ENCODE measurements at regions not wholly inside any gene's neighbourhood (a gene's known extent, or its start where the extent isn't known, plus 50 kb on each side); places are given as distances from the start of the nearest gene placed in this dataset.

DNA sequence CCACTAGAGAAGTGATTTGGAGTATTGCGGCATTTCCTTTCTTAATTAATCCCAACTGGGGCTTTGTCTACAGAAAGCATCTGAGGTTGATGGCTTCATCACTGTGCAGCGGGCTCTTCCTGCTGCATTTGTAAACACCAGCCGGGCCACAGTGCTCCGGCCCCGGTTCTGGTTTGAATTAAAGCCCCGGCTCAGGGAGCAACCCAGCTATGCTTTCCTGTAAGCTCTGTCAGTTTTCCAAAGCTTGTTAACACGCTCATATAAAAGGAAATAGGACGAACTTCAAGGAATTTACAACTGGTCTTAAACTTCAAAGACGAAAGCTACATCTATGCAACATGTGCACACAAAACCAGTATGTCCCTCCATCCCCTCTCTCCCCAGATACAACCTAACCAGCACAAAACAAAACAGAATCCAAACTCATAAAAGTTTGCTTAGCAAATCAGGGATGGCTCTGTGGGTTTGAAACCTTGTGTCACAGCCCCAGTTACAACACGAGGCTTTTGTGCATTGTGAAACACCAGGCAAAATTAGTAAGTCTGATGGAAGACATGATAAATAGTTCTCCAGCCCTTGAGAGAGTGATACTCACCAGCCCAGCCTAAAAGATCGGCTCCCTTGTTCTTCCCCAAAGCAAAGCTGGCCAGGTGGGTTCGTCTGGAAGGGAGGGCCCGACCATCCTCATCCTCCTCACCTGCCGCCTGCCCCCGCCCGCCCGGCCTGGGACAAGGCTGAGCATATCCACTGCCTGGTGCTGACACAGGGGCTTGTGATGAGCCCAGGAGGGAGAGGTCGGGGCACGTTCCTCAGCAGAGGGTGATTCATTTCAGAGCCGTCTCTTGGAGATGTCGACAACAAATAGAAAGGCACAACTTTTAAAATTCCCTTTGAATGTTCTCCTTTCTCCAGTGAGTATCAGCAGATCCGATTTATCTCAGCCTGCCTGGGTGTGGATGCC lies 197.9 kb downstream of the TFAP2C start:
- Histone ChIP-seq H3K9me3 (ENCODE audit: insufficient read depth, low read length) (no peaks in the 10 kb centered on the region), H3K9ac (ENCODE audit: low read length) (no peak overlapping the region), H2AFZ (ENCODE audit: low read depth, low read length) (no peak overlapping the region), H3K4me2 (ENCODE audit: low read length) (no peak overlapping the region), H3K27me3 (ENCODE audit: low read depth, low read length) (peaks cover 53% of the 10 kb centered on the region), H3K27ac (ENCODE audit: low read length) (no peak overlapping the region), H3K4me3 (ENCODE audit: low read length) (no peak overlapping the region), H4K20me1 (ENCODE audit: insufficient read depth, low read length) (no peaks in the 10 kb centered on the region), H3K36me3 (replicated peaks; ENCODE audit: low read depth, low read length) (no peaks in the 10 kb centered on the region), H3K79me2 (ENCODE audit: low read length) (no peaks in the 10 kb centered on the region), H3K4me1 (ENCODE audit: low read length) (no peaks in the 10 kb centered on the region)
- TF ChIP-seq EZH2phosphoT487 (IDR thresholded peaks at IDR 0.05; ENCODE audit: low read depth), result no peak
- TF ChIP-seq, protein P1, sequence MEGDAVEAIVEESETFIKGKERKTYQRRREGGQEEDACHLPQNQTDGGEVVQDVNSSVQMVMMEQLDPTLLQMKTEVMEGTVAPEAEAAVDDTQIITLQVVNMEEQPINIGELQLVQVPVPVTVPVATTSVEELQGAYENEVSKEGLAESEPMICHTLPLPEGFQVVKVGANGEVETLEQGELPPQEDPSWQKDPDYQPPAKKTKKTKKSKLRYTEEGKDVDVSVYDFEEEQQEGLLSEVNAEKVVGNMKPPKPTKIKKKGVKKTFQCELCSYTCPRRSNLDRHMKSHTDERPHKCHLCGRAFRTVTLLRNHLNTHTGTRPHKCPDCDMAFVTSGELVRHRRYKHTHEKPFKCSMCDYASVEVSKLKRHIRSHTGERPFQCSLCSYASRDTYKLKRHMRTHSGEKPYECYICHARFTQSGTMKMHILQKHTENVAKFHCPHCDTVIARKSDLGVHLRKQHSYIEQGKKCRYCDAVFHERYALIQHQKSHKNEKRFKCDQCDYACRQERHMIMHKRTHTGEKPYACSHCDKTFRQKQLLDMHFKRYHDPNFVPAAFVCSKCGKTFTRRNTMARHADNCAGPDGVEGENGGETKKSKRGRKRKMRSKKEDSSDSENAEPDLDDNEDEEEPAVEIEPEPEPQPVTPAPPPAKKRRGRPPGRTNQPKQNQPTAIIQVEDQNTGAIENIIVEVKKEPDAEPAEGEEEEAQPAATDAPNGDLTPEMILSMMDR (IDR thresholded peaks at IDR 0.05; ENCODE audit: low read depth, low read length), result no peak

DNA sequence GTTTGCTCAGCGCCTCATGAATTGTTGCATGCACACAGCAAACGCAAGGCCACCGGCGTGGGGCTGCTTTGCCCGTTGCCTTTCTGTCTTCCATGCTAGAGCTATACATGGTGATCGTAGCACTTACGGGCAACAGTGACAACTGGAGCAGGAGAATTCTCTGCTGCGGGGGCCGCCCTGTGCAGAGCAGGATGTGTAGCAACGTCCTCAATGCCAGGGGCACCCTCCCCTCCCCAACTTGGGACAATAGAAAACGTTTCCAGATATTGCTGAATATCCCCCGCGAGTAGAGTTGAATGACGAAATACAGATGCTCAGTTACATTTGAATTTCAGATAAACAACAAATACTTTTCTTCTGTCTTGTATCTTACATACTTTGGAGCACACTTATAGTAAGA lies 198.7 kb downstream of the TFAP2C start:
- H3K27ac ChIP-seq (ENCODE audit: low read length), result no peak overlapping the region
- H3K27me3 ChIP-seq (ENCODE audit: low read depth, low read length), result peaks cover 46% of the 10 kb centered on the region
- H3K4me3 ChIP-seq (ENCODE audit: low read length), result no peak overlapping the region
- no peak for TF ChIP-seq EZH2phosphoT487 (IDR thresholded peaks at IDR 0.05; ENCODE audit: low read depth)
- no peaks in the 10 kb centered on the region for H3K79me2 ChIP-seq (ENCODE audit: low read length)
- no peaks in the 10 kb centered on the region for H4K20me1 ChIP-seq (ENCODE audit: insufficient read depth, low read length)
- no peak overlapping the region for H3K4me2 ChIP-seq (ENCODE audit: low read length)
- no peaks in the 10 kb centered on the region for H3K9me3 ChIP-seq (ENCODE audit: insufficient read depth, low read length)
- H3K9ac ChIP-seq (ENCODE audit: low read length), result no peak overlapping the region
- no peak overlapping the region for H2AFZ ChIP-seq (ENCODE audit: low read depth, low read length)
- no peaks in the 10 kb centered on the region; the same call in 1 of the 2 replicates for H3K4me1 ChIP-seq (ENCODE audit: low read length)
- no peaks in the 10 kb centered on the region for H3K36me3 ChIP-seq (replicated peaks; ENCODE audit: low read depth, low read length)

DNA sequence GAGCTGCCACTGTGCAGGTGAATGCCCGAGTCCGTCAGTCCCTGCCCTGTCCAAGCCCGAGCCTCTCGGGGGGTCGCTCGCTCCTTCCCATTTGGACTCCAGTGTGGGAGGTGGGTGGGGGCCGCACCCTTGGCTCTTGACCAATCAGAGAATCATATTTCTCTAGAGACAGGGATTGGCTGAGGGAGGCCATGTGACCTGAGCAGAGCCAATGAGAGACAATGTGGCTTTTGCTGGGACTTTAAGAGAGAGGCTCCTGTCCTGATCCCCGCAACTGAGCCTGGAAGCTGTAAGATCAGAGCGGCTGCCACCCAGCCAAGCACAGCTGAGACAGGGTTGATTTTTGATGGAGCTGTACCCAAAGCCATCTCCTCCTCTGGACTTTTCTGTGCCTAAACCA lies 199.3 kb downstream of the TFAP2C start:
- no peak overlapping the region for H3K4me2 ChIP-seq (ENCODE audit: low read length)
- peaks cover 6% of the 10 kb centered on the region for H3K4me1 ChIP-seq (ENCODE audit: low read length)
- no peaks in the 10 kb centered on the region for H4K20me1 ChIP-seq (ENCODE audit: insufficient read depth, low read length)
- no peaks in the 10 kb centered on the region for H3K36me3 ChIP-seq (replicated peaks; ENCODE audit: low read depth, low read length)
- TF ChIP-seq, protein P1 (IDR thresholded peaks at IDR 0.05; ENCODE audit: low read depth, low read length), result no peak
- no peak overlapping the region for H3K27ac ChIP-seq (ENCODE audit: low read length)
- no peak overlapping the region for H3K9ac ChIP-seq (ENCODE audit: low read length)
- H3K79me2 ChIP-seq (ENCODE audit: low read length), result no peaks in the 10 kb centered on the region
- no peak overlapping the region for H2AFZ ChIP-seq (ENCODE audit: low read depth, low read length)
- no peak overlapping the region for H3K4me3 ChIP-seq (ENCODE audit: low read length)
- H3K27me3 ChIP-seq (ENCODE audit: low read depth, low read length), result peaks cover 50% of the 10 kb centered on the region
- no peaks in the 10 kb centered on the region for H3K9me3 ChIP-seq (ENCODE audit: insufficient read depth, low read length)

DNA sequence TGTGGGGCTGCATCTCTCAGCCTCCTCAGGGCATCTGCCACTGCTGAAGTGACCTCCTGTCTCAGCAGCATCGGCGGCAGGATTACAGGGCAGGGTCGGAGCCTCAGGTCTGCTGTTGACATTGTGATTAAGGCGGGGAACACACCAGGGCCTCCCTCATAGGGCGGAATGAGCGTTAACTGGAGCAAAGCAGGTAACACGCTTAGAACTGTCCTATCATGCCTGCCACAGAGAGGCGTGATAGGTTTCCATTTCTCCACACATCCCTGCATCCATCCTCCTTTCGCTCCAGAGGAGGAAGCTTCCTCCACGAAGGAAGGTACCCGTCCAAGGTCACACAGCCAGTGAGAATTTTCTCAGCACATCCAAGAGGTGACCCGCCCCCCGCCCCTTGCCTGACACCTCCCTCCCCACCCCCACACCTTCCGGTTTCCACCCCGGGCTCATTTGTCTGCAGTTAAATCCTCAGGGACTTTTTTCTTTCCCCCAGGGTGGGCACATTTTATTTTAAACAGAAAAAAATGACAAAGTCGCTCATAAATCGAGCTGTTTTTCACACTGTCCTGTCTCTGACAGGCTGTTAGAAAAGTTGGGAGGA lies 200.8 kb downstream of the TFAP2C start:
- no peak overlapping the region for H3K4me2 ChIP-seq (ENCODE audit: low read length)
- no peaks in the 10 kb centered on the region for H3K79me2 ChIP-seq (ENCODE audit: low read length)
- TF ChIP-seq, protein P1 (IDR thresholded peaks at IDR 0.05; ENCODE audit: low read depth, low read length), result no peak
- TF ChIP-seq EZH2phosphoT487 (IDR thresholded peaks at IDR 0.05; ENCODE audit: low read depth), result no peak
- no peaks in the 10 kb centered on the region for H4K20me1 ChIP-seq (ENCODE audit: insufficient read depth, low read length)
- no peak overlapping the region for H2AFZ ChIP-seq (ENCODE audit: low read depth, low read length)
- H3K27me3 ChIP-seq (ENCODE audit: low read depth, low read length), result peaks cover 60% of the 10 kb centered on the region
- no peaks in the 10 kb centered on the region for H3K9me3 ChIP-seq (ENCODE audit: insufficient read depth, low read length)
- H3K9ac ChIP-seq (ENCODE audit: low read length), result no peak overlapping the region
- H3K36me3 ChIP-seq (replicated peaks; ENCODE audit: low read depth, low read length), result no peaks in the 10 kb centered on the region
- peaks cover 13% of the 10 kb centered on the region for H3K4me1 ChIP-seq (ENCODE audit: low read length)
- H3K27ac ChIP-seq (ENCODE audit: low read length), result no peak overlapping the region
- H3K4me3 ChIP-seq (ENCODE audit: low read length), result no peak overlapping the region
